DMS 273 treated with DMSO at 0.1 percent for 48 hours (cell line): ENCODE measurements at regions not wholly inside any gene's neighbourhood (a gene's known extent, or its start where the extent isn't known, plus 50 kb on each side); places are given as distances from the start of the nearest gene placed in this dataset.
"Not testable (repeated sequence)": the region's sequence is repeated elsewhere in the genome, so short reads cannot be mapped to it uniquely, and the experiment has no call there.

Source experiments
- DNase-seq: peaks from one replicate; lab custom pipeline; 2025; lab: John Stamatoyannopoulos, UW

GRCh38 chr2:82814146-82814545 lies 1644.9 kb downstream of the SUCLG1 start:
- no peak for DNase-seq

- no peak for DNase-seq
Measured at GRCh38 chr2:82811946-82812345, 1647.1 kb downstream of the SUCLG1 start.

- no peak for DNase-seq
Measured at GRCh38 chr2:82803307-82803706, 1655.8 kb downstream of the SUCLG1 start.

- DNase-seq: no peak
Measured at GRCh38 chr2:82797469-82797868, 1661.6 kb downstream of the SUCLG1 start.

GRCh38 chr2:82796132-82796531 lies 1662.9 kb downstream of the SUCLG1 start:
- no peak for DNase-seq

GRCh38 chr2:82795446-82795845 lies 1663.6 kb downstream of the SUCLG1 start:
- no peak for DNase-seq

GRCh38 chr2:82793711-82794435 lies 1665.2 kb downstream of the SUCLG1 start:
- DNase-seq: no peak

- no peak for DNase-seq
Measured at GRCh38 chr2:82792316-82792715, 1666.8 kb downstream of the SUCLG1 start.

- DNase-seq: no peak
Measured at GRCh38 chr2:82790206-82791021, 1668.7 kb downstream of the SUCLG1 start.

- DNase-seq: no peak
Measured at GRCh38 chr2:82789851-82790205, 1669.3 kb downstream of the SUCLG1 start.

GRCh38 chr2:82781176-82781915 lies 1677.7 kb downstream of the SUCLG1 start:
- no peak for DNase-seq

- DNase-seq: no peak
Measured at GRCh38 chr2:82780050-82780449, 1679.0 kb downstream of the SUCLG1 start.

- DNase-seq: no peak
Measured at GRCh38 chr2:82752396-82752795, 1706.7 kb downstream of the SUCLG1 start.

GRCh38 chr2:82748653-82749052 lies 1710.4 kb downstream of the SUCLG1 start:
- DNase-seq: no peak

GRCh38 chr2:82740527-82740926 lies 1718.6 kb downstream of the SUCLG1 start:
- DNase-seq: no peak

- not testable (repeated sequence) for DNase-seq
Measured at GRCh38 chr2:82737965-82738364, 1721.1 kb downstream of the SUCLG1 start.

- DNase-seq: no peak
Measured at GRCh38 chr2:82735336-82735735, 1723.7 kb downstream of the SUCLG1 start.

- DNase-seq: no peak
Measured at GRCh38 chr2:82731824-82732223, 1727.3 kb downstream of the SUCLG1 start.

GRCh38 chr2:82730811-82731210 lies 1728.3 kb downstream of the SUCLG1 start:
- DNase-seq: no peak

- DNase-seq: no peak
Measured at GRCh38 chr2:82728090-82728489, 1731.0 kb downstream of the SUCLG1 start.

- no peak for DNase-seq
Measured at GRCh38 chr2:82708681-82709080, 1750.4 kb downstream of the SUCLG1 start.

GRCh38 chr2:82697231-82697630 lies 1761.8 kb downstream of the SUCLG1 start:
- DNase-seq: no peak

- DNase-seq: no peak
Measured at GRCh38 chr2:82694431-82694830, 1764.6 kb downstream of the SUCLG1 start.
